HG03095 (cell line): ENCODE measurements at regions not wholly inside any gene's neighbourhood (a gene's known extent, or its start where the extent isn't known, plus 50 kb on each side); places are given as distances from the start of the nearest gene placed in this dataset.
"Not testable (repeated sequence)": the region's sequence is repeated elsewhere in the genome, so short reads cannot be mapped to it uniquely, and the experiment has no call there.

Source experiments
- ATAC-seq: cut with Tn5 transposase; IDR thresholded peaks from one replicate; pipeline ENCODE4 v1.9.1; 2021; ENCODE audit warnings: moderate library complexity; ENCODE audit not compliant: unreplicated experiment

- no peak for ATAC-seq
Measured at GRCh38 chr14:89572596-89573398, 155.8 kb upstream of the FOXN3 start.

DNA sequence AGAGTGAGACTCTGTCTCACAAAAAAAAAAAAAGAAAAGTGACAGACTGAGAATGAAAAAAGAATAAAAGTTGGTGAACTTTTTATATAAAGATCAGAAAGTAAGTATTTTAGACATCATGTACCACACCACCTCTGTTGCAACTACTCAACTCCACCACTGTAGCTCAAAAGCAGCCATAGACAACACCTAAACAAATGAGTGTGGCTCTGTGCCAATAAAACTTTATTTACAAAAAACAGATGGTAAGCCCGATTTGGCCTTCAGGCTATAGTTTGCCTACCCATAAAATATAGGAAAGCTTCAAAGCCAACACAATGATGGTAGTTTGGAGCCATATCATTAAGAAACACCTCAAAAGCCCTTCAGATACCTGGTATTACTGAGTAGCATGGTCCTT lies 154.5 kb upstream of the FOXN3 start:
- ATAC-seq = no peak

GRCh38 chr14:89566644-89567415 lies 149.8 kb upstream of the FOXN3 start:
- ATAC-seq = no peak

GRCh38 chr14:89566180-89566579 lies 149.1 kb upstream of the FOXN3 start:
- ATAC-seq = no peak

DNA sequence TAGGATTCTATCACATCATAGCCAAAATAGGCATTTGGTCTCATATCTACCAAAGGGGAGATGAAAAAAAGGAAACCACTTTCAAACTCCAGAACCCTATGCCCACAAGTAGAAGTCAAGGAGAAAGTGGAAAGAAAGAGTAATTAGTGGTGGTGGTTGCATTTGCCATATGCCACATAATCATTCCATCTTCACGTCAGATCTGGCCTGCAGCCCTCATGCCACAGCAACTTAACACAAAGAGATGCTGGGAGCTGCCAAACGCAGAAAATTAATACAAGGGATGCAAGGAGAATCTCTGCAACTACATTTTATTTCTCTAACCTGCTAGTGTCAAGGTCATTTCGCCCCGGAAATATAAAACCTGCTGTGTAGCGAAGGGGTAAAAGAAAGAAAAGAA lies 148.6 kb upstream of the FOXN3 start:
- ATAC-seq = no peak

DNA sequence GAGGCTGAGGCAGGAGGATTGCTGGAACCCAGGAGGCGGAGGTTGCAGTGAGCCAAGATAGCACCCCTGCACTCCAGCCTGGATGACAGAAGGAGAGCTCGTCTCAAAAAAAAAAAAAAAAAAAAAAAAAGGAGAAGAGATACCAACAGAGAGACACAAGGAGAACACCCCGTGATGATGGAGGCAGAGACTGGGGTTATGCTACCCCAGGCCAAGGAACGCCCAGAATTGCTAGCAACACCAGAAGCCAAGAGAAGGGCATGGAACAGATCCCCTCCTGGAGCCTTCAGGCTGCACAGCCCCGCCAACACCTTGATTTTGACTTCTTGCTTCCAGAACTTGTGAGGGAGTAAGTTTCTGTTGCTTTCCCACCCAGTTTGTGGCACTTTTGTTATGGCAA lies 148.0 kb upstream of the FOXN3 start:
- ATAC-seq = no peak

DNA sequence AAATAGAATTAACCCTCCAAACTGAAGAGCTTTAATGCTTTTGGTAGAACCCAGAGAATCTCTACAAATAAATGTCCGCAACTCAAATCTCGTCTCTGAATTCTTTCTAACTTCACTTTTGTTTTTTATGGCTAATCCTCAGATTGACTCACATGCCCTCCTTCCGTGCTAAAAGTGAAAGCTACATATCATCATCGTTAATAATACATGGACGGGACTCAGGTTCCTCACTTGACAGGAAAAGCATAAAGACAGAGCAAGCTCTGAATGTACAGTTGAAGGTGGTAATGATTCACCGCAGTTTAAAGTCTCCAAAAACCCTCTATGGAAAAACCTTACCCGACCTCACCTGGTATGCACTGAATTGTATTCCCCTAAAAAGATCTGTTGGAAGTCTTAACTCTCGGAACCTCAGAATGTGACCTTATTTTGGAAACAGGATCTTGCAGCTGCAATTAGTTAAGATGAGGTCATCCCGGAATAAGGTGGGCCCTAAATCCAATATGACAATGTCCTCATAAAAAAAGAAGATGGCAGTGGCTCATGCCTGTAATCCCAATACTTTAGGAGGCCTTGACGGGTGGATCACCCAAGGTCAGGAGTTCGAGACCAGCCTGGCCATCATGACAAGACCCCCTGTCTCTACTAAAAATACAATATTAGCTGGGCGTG lies 147.4 kb upstream of the FOXN3 start:
- no peak for ATAC-seq

DNA sequence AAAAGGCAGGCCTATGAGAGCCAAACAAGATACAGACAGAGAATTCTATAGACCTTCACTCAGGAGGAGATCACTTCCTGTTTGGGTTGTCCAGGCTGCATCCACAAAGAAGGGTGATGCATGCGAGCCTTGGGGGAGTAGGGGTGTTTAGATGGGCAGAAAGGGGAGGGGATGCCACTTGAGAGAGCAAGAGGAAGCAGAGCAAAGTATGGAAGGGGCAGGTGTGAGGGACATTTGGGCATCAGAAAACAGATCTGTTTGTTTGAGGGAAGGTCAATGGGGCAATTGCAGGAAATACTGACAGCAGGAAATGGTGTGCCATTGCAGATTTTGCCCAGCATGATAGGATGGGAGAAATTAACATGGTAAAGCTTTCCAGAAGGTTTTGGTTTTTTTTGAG lies 146.4 kb upstream of the FOXN3 start:
- no peak for ATAC-seq

DNA sequence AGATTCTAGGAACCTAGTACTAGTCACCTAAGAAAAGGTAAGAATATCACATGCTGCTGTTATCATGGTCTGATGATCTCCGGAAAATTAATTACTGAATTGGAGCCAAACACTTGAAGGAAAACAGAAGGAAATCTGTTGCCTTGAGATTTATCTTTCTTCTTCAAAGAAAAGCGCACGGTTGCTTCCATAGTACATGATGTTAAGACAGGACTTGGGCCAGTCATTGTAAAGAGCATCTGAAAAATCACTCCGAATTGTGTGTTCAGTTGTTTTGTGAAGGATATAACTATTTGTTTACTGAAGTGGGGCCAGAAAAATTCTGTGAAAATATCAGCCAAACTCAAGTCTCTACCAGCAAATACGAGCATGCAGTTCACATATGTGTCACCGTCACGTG lies 134.9 kb upstream of the FOXN3 start:
- no peak for ATAC-seq

DNA sequence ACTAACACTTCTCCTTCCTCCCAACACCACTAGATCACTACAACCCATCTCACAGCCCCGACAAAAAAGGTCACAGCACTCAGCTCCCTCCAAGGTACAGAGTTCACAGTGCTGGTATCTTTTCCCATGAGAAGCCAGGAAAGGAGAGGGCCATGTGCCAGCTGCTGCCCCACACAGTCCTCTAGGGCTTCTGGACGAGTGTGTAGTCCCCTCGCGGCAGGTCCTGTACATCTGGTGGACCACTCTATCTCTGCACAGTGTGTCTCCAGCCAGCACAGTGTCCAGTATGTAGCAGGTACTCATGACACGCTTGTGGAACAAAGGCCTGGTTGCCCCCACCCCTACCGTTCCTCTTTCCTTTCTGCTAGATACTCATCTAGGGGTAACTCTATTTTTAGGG lies 134.4 kb upstream of the FOXN3 start:
- no peak for ATAC-seq

- no peak for ATAC-seq
Measured at GRCh38 chr14:89550821-89551220, 133.8 kb upstream of the FOXN3 start.

DNA sequence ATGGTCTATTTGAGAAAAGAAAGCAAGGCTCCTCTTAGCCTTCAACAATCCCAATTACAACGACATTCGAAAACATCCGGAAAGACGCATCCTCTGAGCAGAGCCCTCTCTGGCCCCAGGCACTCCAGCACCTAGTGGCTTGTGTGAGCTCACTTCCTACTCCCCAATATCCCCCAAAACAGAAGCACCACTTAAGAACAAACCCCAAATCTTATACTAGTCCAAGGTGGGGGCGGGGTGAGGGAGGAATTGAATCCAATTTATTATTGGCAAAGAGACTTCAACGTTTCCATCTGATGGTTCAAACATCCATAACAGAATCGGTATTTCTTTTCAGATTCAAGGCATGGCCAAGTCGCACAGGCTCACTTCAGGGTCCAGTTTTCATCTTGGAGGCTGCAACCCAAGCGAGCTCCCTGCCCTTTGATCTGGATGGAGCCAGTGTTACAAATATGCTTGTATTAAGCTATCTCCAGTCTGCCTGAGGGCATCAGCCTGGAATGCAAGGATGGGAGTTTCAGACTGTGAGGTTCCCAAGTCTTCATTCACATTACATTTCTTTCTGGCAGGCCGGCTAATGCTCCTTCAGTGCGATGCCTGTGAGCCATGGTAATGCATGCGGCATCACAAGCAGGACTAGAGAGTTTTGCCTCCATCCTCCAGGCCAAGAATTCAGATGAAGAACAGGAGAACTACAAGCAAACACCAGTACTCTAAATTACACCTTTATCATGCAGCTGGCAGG lies 132.5 kb upstream of the FOXN3 start:
- ATAC-seq = no peak

DNA sequence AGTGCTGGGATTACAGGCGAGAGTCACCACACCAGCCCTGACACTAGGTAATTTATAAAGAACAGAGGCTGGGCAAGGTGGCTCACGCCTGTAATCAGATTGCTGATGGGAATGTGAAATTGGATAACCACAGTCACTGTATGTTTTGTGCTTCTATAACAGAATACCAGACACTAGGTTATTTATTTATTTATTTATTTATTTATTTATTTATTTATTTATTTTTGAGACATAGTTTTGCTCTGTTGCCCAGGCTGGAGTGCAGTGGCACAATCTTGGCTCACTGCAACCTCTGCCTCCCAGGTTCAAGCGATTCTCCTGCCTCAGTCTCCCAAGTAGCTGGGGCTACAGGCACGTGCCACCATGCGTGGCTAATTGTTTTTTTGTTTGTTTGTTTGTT lies 130.0 kb upstream of the FOXN3 start:
- ATAC-seq = not testable (repeated sequence)

DNA sequence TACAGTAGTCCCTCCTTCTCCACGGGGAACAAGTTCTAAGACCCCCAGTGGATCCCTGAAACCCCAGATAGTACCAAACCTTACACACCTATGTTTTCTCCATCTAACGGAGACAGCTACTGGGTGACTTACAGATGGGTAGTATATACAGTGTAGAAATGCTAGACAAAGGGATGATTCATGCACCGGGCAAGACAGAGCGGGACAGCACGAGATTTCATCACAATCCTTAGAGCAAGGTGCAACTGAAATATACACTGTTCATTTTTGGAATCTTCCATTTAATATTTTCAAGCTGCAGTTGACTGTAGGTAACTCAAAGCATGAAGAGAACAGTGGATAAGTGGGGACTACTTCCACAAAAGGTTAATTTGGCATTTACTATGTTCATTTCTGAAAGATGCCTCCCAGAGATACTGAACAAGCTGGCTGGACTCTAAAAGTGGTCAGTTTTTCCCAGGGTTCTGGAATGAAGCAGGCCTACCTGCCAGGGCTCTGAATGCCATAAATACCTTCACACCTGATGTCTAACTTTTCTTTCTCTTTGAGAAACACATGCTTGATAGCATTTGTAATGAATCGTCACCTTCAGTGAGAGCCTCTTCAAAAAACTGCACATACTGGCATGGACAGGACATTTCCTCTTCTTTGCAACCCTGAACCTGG lies 127.7 kb upstream of the FOXN3 start:
- ATAC-seq = no peak

GRCh38 chr14:89543425-89543790 lies 126.4 kb upstream of the FOXN3 start:
- ATAC-seq = no peak

DNA sequence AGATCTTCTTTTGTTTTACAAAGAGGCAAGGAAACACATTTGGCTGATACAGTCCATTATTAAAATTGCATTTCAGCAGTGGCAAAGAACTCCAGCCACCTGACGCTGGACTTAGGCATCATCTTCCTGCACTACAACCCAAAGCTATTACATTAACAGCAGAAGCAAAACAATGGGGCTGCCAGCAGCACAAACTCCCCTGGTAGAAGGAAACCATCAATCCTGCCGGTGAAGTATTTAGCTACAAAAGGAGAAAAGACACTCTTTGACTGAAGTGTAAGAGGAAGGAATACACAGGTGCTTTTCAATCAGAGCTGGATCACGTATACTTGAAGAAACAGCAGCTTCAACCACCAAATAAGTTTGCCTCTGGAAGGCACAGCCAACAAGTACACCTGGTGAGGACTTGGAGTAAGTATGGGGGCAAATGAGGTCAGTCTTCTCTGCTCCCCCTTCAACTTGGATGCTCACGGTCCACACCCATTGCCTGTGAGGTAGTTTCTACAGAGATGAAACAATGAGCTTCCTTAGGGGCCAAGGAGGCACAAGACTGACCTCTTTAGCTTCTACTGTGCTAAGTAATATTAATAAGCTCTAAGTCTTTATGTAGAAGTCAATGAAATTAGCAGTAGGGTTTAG lies 125.9 kb upstream of the FOXN3 start:
- no peak for ATAC-seq

GRCh38 chr14:89540830-89541470 lies 123.9 kb upstream of the FOXN3 start:
- ATAC-seq = no peak

- ATAC-seq = no peak
Measured at GRCh38 chr14:89540009-89540829, 123.2 kb upstream of the FOXN3 start.

- ATAC-seq = no peak
Measured at GRCh38 chr14:89537911-89538310, 120.9 kb upstream of the FOXN3 start.
